Adipocyte (in vitro differentiated cells): ENCODE measurements at regions not wholly inside any gene's neighbourhood (a gene's known extent, or its start where the extent isn't known, plus 50 kb on each side); places are given as distances from the start of the nearest gene placed in this dataset.

Experiments used
- DNase-seq: peaks from one replicate; pipeline ENCODE4 v3.0.0-alpha.2; 2015; ENCODE audit warnings: low read depth
- H3K27me3 ChIP-seq: replicated peaks from 2 replicates; pipeline ENCODE4 v1.7.0; 2013; ENCODE audit warnings: mild to moderate bottlenecking, low read length, moderate library complexity; ENCODE audit not compliant: control insufficient read depth, insufficient read depth
- H3K36me3 ChIP-seq: 2 replicates; pipeline ENCODE4 v1.7.0; 2013; ENCODE audit warnings: low read length, mild to moderate bottlenecking, moderate library complexity; ENCODE audit not compliant: control insufficient read depth, insufficient read depth, severe bottlenecking
- H3K4me1 ChIP-seq: 2 replicates; pipeline ENCODE4 v1.7.0; 2013; ENCODE audit warnings: mild to moderate bottlenecking, low read length, moderate library complexity; ENCODE audit not compliant: control insufficient read depth, insufficient read depth
- H3K4me3 ChIP-seq: 2 replicates; pipeline ENCODE4 v1.7.0; 2013; ENCODE audit warnings: mild to moderate bottlenecking, low read length, moderate library complexity
- H3K9ac ChIP-seq: 2 replicates; pipeline ENCODE4 v1.7.0; 2013; ENCODE audit warnings: mild to moderate bottlenecking, low read length, moderate library complexity
- H3K9me3 ChIP-seq: 2 replicates; pipeline ENCODE4 v1.7.0; 2013; ENCODE audit warnings: mild to moderate bottlenecking, low read length, moderate library complexity; ENCODE audit not compliant: control insufficient read depth

- no peak overlapping the region for H3K9ac ChIP-seq
- no peak for DNase-seq
- H3K9me3 ChIP-seq = peaks cover 7% of the 10 kb centered on the region
- no peak overlapping the region for H3K4me3 ChIP-seq
- no peaks in the 10 kb centered on the region for H3K27me3 ChIP-seq
- H3K4me1 ChIP-seq = no peaks in the 10 kb centered on the region
- H3K36me3 ChIP-seq = no peaks in the 10 kb centered on the region
Observed at GRCh38 chr4:136465691-136466090, 1066.6 kb downstream of the PCDH18 start.

- Histone ChIP-seq H3K9ac (no peak overlapping the region), H3K36me3 (no peaks in the 10 kb centered on the region), H3K27me3 (no peaks in the 10 kb centered on the region), H3K9me3 (peaks cover 7% of the 10 kb centered on the region), H3K4me3 (no peak overlapping the region), H3K4me1 (no peaks in the 10 kb centered on the region)
- no peak for DNase-seq
Observed at GRCh38 chr4:136463941-136464340, 1068.4 kb downstream of the PCDH18 start.

GRCh38 chr4:136461533-136461932 is 1070.8 kb downstream of the PCDH18 start:
- H3K27me3 ChIP-seq = no peaks in the 10 kb centered on the region
- H3K9me3 ChIP-seq = no peaks in the 10 kb centered on the region
- H3K4me1 ChIP-seq = no peaks in the 10 kb centered on the region
- DNase-seq = no peak
- no peak overlapping the region for H3K9ac ChIP-seq
- H3K4me3 ChIP-seq = no peak overlapping the region
- no peaks in the 10 kb centered on the region for H3K36me3 ChIP-seq

- no peak for DNase-seq
- Histone ChIP-seq H3K9ac (no peak overlapping the region), H3K27me3 (no peaks in the 10 kb centered on the region), H3K36me3 (no peaks in the 10 kb centered on the region), H3K4me3 (no peak overlapping the region), H3K9me3 (peaks cover 8% of the 10 kb centered on the region), H3K4me1 (no peaks in the 10 kb centered on the region)
Observed at GRCh38 chr4:136458326-136458725, 1074.0 kb downstream of the PCDH18 start.

DNA sequence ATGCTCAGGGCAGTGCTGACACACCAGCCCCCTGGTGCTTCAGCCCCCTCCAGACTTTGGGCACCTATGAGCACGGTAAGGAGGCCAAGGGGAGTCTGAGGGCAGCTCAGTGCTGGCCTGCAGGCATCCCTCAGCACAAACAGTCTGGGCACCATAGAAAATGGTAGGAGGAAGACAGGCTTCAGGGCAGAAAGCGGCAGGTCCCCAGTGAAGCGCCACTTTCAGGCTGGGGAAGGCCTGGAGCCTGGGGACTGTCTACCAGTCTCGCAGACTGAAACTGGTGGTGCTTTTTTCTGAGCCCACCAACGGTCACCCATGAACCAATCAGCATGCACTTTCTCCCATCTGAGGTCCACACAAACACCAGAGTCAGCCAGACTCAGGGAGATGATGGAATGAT is 1074.7 kb downstream of the PCDH18 start:
- no peaks in the 10 kb centered on the region for H3K4me1 ChIP-seq
- H3K27me3 ChIP-seq = no peaks in the 10 kb centered on the region
- H3K36me3 ChIP-seq = no peaks in the 10 kb centered on the region
- H3K9ac ChIP-seq = no peak overlapping the region
- H3K4me3 ChIP-seq = no peak overlapping the region
- H3K9me3 ChIP-seq = peaks cover 8% of the 10 kb centered on the region
- DNase-seq = no peak

DNA sequence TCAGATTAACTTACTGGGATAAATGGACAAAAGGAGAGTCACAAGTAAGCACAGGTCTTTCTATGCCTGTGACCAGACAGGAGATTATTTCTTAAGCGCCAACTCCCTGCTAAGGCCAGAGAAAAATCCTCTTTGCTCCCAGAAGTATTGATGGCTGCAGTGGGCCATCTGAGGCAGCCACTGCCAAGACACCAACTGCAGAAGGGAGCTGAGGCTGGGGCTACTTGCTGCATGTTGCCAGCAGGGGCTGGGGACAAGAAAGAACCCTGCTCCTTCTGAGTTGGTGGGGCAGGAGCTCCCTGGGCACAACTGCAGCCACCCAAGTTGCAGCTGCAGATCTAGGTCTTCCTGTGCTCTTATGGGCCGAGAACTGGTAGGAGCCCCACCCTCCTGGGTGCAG is 1075.3 kb downstream of the PCDH18 start:
- DNase-seq = no peak
- Histone ChIP-seq H3K36me3 (no peaks in the 10 kb centered on the region), H3K4me3 (no peak overlapping the region), H3K9ac (no peak overlapping the region), H3K9me3 (peaks cover 8% of the 10 kb centered on the region), H3K27me3 (no peaks in the 10 kb centered on the region), H3K4me1 (no peaks in the 10 kb centered on the region)

GRCh38 chr4:136443006-136443405 is 1089.3 kb downstream of the PCDH18 start:
- no peak for DNase-seq
- no peaks in the 10 kb centered on the region for H3K9me3 ChIP-seq
- no peak overlapping the region for H3K4me3 ChIP-seq
- H3K27me3 ChIP-seq = no peaks in the 10 kb centered on the region
- H3K9ac ChIP-seq = no peak overlapping the region
- H3K4me1 ChIP-seq = no peaks in the 10 kb centered on the region
- no peaks in the 10 kb centered on the region for H3K36me3 ChIP-seq

DNA sequence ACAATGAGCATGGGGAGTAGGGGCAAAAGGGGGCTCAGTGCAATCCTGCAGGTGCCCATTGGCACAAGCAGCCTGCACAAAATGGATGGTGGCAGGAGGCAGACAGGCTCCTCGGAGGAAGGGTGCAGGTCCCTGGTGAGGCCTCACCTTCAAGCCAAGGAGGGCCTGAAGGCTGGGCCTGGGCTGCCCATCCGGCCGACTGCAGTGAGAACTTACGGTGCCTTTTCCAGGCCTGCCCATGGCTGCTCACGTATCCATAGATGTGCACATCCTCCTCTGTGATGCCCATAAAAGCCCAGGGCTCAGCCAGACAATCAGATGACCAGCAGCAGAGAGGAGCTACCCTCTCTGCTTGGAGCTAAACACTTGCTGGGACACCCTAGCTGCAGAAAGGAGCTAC is 1089.8 kb downstream of the PCDH18 start:
- H3K27me3 ChIP-seq = no peaks in the 10 kb centered on the region

DNA sequence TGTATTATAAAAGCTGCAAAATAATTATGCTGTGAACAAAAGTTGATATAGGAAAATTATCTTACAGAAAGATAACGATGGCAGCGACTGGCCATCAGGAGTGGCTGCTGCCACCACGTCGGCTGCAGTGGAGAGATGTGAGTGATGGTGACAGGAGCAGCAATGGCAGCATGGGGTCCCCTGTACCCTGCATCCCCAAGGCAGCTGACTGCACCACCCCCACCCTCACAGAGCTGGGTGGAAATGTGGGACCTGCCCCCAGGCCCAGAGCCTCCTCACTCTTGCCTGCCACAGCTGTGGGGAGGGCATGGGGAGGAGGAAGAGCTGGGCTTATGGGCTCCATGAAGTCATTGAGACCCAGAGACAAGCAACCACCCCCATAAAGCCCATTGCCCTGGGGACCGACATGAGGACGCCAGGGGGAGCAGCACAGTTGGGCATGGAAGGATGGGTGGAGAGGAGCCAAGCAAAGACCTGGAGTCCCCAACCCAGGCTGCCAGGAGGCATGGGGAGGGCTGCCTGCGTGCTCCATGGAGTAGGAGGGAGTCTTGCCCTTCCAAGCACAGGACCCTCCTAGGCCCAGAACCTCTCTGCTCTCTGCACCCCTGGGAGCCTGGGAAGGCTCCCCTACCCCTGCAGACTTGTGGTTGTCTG is 1090.5 kb downstream of the PCDH18 start:
- Histone ChIP-seq H3K36me3 (no peaks in the 10 kb centered on the region), H3K9me3 (no peaks in the 10 kb centered on the region), H3K9ac (no peak overlapping the region), H3K27me3 (no peaks in the 10 kb centered on the region), H3K4me3 (no peak overlapping the region), H3K4me1 (no peaks in the 10 kb centered on the region)
- no peak for DNase-seq

More for the DNA sequence above, 1089.8 kb downstream of the PCDH18 start:
- H3K4me3 ChIP-seq = no peak overlapping the region
- no peaks in the 10 kb centered on the region for H3K9me3 ChIP-seq
- no peak for DNase-seq
- H3K4me1 ChIP-seq = no peaks in the 10 kb centered on the region
- no peak overlapping the region for H3K9ac ChIP-seq
- H3K36me3 ChIP-seq = no peaks in the 10 kb centered on the region

DNA sequence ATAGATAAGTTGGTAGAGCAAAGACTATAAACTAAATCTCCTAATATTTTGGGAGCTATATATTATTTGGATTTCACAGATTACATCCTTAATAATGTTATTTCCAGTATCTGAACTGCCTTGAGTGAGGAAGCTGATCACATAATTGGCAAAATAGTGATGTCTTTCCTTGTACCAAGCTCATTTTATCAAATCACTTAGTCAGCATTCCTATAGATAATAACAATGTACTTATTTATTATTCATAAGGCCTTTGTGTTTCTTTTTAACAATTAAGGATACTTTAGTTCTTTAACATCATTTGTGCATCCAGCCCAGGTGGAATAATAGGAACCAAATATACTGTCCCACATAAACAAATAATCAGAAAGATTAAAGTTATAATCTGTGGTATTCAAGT is 1093.6 kb downstream of the PCDH18 start:
- Histone ChIP-seq H3K36me3 (no peaks in the 10 kb centered on the region), H3K4me1 (no peaks in the 10 kb centered on the region), H3K9ac (no peak overlapping the region), H3K4me3 (no peak overlapping the region), H3K9me3 (no peaks in the 10 kb centered on the region), H3K27me3 (no peaks in the 10 kb centered on the region)
- DNase-seq = no peak

GRCh38 chr4:136424052-136424451 is 1108.2 kb downstream of the PCDH18 start:
- no peak overlapping the region for H3K4me3 ChIP-seq
- no peaks in the 10 kb centered on the region for H3K9me3 ChIP-seq
- no peaks in the 10 kb centered on the region for H3K27me3 ChIP-seq
- H3K4me1 ChIP-seq = no peaks in the 10 kb centered on the region
- no peak for DNase-seq
- no peak overlapping the region for H3K9ac ChIP-seq
- H3K36me3 ChIP-seq = no peaks in the 10 kb centered on the region

GRCh38 chr4:136414981-136415380 is 1117.3 kb downstream of the PCDH18 start:
- Histone ChIP-seq H3K4me3 (no peak overlapping the region), H3K9ac (no peak overlapping the region), H3K27me3 (no peaks in the 10 kb centered on the region), H3K4me1 (peaks cover 4% of the 10 kb centered on the region), H3K36me3 (no peaks in the 10 kb centered on the region), H3K9me3 (no peaks in the 10 kb centered on the region)
- no peak for DNase-seq
